ENCODE measurements at regions not wholly inside any gene's neighbourhood (a gene's known extent, or its start where the extent isn't known, plus 50 kb on each side); places are given as distances from the start of the nearest gene placed in this dataset.

GRCh38 chr5:81856948-81857928 lies 106.3 kb upstream of the SSBP2 start:
- in situ Hi-C loops (cut with MboI; ENCODE audit: low sequenced_read_pairs), result no loop called here

DNA sequence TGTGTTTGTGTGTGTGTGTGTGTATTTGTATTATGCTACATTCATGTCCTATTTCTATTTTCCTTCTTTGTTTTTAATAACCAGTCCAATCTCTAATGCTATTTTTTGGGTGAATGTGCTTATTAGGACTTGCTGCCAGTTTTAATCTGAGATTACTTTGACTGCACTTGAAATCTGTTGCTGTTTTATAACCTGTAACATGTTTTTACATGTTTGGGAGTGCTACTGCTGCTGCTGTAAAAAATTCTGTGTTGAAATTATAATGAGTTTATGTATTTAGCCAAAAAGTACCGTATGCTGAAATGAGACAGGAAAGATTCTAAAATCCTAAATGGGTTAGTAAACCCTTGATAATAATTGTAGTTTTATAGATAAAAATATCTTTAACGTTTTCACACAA lies 104.7 kb upstream of the SSBP2 start:
- in situ Hi-C loops (cut with MboI; ENCODE audit: low sequenced_read_pairs), result no loop called here

- in situ Hi-C loops (cut with MboI; ENCODE audit: low sequenced_read_pairs), result no loop called here
These were observed 104.0 kb upstream of the SSBP2 start for GRCh38 chr5:81854915-81855314.

DNA sequence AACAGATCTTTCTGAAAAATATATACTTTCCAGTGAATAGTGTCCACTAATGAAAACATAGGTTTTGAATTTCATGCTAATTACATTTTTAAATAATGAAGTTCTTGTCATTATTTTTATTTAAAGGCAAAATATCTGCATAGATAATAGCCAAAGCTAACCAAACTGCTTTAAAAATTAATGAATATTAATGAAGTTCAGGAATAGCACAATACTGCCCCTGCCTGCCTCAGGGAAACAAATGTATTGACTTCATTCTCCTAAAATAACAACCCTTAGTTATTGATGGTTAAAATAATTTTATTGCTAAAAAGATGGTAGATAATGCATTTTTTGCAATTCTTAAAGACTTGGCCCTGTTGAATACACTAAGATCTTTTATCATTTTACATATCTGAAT lies 103.6 kb upstream of the SSBP2 start:
- in situ Hi-C loops (cut with MboI; ENCODE audit: low sequenced_read_pairs), result no loop called here

DNA sequence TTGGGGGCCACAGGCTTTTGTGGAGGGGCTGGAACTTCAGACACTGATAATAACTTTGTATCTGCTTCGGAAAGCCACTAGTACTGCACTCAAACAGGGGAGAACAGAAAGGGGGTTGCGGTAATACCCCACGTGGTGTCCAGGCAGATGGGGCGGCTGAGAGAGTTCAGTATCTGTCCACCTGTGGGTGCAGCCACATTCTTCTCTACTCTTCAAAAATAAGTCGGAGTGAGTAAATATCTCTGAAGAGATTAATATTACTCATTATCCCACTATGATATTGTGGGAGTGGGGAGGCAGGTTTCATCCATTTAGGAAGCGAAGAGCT lies 102.1 kb upstream of the SSBP2 start:
- in situ Hi-C loops (cut with MboI; ENCODE audit: low sequenced_read_pairs), result no loop called here

DNA sequence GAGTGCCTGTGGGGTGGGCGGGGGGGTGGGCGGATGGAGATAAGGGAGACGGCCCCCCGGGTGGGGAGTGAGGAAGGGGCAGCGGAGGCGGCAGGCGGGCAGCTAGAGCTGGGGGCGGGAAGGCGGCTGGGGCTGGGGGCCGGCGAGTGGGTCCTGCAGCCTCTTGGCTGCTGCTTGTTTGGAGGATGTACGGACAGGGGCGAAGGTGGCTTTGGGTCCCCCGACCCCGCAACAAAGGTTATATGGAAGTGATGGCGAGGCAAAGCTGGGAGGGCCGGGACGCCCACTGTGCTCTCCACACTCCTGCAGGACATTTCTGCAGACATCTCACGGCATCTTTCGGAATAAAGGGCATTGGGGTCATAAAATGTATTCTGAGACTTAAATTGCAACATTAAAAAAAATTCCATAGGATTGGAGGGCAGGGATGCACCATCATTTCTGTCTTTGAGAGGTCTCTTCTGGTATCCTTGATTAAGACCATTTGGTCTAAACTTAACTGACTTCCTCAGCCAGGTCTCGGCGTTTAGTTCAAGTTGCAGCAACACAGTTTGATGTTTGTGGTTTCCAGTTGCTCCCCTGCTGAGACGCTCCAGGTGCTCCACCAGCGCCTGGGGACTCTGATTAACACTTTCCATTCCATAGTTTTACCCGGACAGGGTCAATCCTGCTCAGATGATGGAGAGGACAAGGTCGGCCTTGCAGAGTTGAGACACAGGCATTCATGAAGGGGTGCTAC lies 101.6 kb upstream of the SSBP2 start:
- in situ Hi-C loops (cut with MboI; ENCODE audit: low sequenced_read_pairs), result no loop called here

DNA sequence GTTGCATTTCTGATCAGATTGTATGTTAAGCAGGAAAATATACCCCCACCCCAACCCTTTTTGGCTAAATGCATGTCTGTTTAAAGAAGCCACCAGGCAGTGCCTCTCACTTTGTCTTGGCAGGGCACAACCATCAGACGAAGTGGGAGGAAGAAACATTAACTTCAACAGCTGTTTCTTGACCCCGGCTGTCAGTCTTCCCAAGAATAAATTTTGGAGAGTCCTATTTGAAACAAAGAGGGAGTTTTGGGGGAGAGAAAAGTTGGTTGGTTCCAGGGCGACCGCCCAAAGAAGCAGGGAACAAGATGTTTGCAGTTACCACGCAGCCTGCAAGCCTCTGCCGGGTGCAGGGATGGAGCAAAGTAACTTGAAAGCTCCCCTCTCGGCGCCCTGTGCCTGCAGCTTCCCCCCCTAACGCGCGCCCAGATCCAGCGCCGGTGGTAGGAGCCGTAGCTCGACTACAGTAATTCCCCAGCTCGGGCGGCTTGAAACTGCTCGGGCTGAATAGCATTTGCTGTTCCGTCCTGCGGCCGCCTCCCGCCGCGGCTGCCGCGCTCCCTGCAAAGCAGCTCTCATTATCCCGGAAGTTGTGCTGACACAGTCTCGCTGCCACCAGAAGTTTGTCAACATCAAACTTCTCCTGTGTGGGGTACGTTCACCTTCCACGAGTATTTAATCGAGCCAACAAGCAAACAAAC lies 100.7 kb upstream of the SSBP2 start:
- in situ Hi-C loops (cut with MboI; ENCODE audit: low sequenced_read_pairs), result no loop called here

- in situ Hi-C loops (cut with MboI; ENCODE audit: low sequenced_read_pairs), result no loop called here
These were observed 99.8 kb upstream of the SSBP2 start for GRCh38 chr5:81850501-81851357.

GRCh38 chr5:81849770-81850367 lies 99.0 kb upstream of the SSBP2 start:
- in situ Hi-C loops (cut with MboI; ENCODE audit: low sequenced_read_pairs), result loop anchor here (10.0 to 25.0 kb wide), 2 partner anchors 95 to 338 kb away; partner anchors contain the start of gene SSBP2

- in situ Hi-C loops (cut with MboI; ENCODE audit: low sequenced_read_pairs), result loop anchor here (10.0 to 25.0 kb wide), 2 partner anchors 94 to 336 kb away; partner anchors contain the start of gene SSBP2
These were observed 97.5 kb upstream of the SSBP2 start for GRCh38 chr5:81848362-81848880.

DNA sequence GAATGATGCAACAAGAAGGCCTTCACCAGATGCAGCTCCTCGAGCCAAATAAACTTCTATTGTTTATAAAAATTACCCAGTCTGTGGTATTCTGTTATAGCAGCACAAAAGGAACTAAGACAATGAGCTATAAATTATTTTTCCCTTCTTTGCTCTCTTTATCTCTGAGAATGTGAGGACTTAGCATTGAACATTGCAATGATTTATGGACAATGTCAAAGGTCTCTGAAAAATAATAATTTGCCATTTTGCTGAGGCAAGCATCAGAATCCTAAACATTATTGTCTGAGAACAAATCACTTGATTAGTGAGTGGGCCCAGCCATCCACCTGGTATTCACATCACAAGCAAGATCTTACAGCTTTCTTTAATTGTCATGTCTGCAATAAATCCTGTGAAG lies 95.4 kb upstream of the SSBP2 start:
- in situ Hi-C loops (cut with MboI; ENCODE audit: low sequenced_read_pairs), result loop anchor here (10.0 to 25.0 kb wide), 2 partner anchors 92 to 334 kb away; partner anchors contain the start of gene SSBP2

DNA sequence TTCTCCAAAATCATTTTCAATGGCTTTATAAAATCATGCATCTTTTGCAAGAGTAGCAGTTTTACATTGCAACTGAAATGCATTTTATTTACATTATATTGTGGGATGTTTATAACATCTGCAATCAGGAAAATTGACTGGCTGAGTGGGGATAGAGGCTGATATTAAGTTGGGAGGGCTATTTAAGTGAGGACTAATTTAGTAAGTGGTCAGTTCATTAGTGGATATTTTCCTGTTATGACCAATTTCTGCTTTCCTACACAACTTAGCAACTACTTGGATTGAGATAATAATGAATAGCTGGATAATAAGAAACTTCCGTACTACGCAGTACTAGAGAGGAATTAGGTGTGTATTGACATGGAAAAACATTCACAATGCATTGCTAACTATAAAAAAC lies 92.9 kb upstream of the SSBP2 start:
- in situ Hi-C loops (cut with MboI; ENCODE audit: low sequenced_read_pairs), result loop anchor here (10.0 to 25.0 kb wide), 2 partner anchors 89 to 332 kb away; partner anchors contain the start of gene SSBP2

DNA sequence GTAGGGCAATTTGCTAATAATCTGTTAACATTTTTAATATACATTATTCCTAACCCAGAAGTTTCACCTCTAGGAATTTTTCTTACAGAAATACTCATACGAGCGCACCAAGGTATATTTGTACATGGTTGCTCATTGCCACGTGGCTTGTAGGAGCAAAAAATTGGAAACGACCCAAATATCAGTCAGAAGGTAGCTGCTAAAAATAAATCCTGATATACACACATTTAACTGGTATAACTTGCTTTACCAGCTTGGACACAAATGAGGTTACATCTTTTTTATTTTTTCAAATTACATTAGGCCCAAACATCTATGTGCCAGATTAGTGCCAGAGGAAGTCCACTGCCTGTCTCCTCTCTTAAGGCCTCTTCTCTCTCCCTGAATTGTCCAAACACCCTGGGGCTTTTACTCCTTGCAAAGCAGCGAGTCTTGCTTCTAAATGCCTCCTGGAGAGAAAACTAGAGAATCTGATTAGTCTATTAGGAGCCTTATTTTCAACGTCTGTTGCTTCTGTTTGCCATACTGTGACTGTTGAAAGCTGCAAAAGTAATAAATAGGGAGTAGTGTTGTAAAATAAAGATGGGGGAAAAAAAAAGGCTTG lies 92.0 kb upstream of the SSBP2 start:
- in situ Hi-C loops (cut with MboI; ENCODE audit: low sequenced_read_pairs), result loop anchor here (10.0 to 25.0 kb wide), 2 partner anchors 88 to 331 kb away; partner anchors contain the start of gene SSBP2

- in situ Hi-C loops (cut with MboI; ENCODE audit: low sequenced_read_pairs), result loop anchor here (25.0 kb wide), 1 partner anchor 327 kb away; no protein-coding TSS in a partner anchor
These were observed 88.1 kb upstream of the SSBP2 start for GRCh38 chr5:81839034-81839433.

DNA sequence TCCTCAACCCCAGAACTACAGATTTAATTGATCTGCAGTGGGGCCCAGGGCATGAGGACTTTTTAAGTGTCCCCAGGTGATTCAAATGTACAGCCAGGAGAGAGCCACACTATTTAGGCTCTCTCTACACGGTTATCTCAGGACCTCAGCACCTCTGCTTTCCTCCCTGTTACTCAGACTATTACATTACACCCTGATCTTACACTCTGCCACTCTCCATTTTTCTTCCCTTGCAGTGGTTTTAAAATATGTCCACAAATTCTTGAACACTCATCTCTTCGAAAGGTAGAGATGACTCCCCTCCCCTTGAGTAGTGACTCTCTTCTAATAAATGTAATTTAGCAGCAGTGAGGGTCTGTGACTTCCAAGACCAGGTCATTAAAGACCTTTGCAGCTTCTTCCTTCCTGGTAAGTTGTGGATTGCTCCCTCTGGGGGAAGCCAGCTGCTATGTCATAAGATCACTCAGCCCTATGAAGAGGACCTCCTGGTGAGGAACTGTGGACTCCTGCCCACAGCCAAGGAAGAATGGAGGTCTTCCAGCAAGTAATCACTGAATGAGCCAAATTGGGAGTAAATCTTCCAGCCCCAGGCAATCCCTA lies 87.5 kb upstream of the SSBP2 start:
- in situ Hi-C loops (cut with MboI; ENCODE audit: low sequenced_read_pairs), result loop anchor here (25.0 kb wide), 1 partner anchor 326 kb away; no protein-coding TSS in a partner anchor

DNA sequence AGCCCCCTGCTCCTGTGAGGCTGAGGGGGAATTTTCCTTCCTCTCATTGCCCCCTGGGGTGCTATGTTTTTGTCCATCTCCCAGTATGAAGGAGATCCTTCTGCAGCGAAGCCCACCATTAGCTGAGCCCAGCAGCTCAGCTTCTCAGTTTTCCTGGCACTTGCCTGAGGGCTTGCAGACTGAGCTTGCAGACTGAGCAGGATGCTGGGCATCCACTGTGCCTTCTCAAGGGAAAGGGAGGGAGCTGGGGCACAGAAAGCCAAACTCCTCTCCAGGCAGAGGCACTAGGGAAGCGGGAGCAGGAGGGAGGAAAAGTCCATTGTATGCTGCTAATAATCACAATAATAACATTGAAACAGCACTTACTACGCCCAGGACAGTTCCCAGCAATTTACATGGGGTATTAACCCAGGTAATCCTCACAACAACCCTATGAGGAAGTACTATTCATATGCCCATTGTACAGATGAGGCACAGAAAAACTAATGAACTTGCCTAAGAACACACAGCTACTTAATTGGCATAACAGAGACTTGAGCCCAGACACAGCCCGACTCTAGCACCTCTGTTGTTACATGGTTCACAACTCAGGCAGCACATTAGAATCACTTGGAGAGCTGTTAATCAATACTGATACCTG lies 86.9 kb upstream of the SSBP2 start:
- in situ Hi-C loops (cut with MboI; ENCODE audit: low sequenced_read_pairs), result loop anchor here (25.0 kb wide), 1 partner anchor 325 kb away; no protein-coding TSS in a partner anchor

DNA sequence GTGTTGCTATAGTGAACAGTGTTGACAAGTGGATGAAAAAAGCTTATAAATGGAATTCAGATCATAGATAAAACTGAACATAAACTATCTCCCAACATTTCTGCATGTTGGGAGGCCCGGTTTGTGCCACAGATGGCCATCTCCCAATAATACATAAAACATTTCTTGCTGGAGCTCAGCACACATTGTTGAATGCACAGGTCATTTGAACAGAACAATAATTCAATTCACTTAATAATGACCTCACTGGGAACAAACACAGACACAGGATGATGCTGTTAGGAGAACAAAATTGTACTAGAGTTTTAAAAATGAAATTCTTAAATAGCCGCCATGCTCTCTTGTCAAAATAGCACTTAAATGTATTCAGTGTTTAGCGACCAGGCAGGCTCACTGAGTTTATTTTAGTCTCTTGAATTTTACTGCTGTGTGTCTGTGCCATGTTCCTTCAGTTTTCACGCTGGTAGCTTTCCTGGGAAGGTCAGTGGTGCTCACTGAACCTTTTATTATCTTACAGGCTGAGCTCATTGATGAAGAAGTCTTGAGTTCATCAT lies 85.0 kb upstream of the SSBP2 start:
- in situ Hi-C loops (cut with MboI; ENCODE audit: low sequenced_read_pairs), result loop anchor here (25.0 kb wide), 1 partner anchor 324 kb away; no protein-coding TSS in a partner anchor

Measured in HL-60/S4 (cell line).